ENCODE measurements at regions not wholly inside any gene's neighbourhood (a gene's known extent, or its start where the extent isn't known, plus 50 kb on each side); places are given as distances from the start of the nearest gene placed in this dataset.

GRCh38 chr6:14929291-14929690 lies 316.6 kb upstream of the JARID2 start:
- in situ Hi-C loops (cut with HindIII; ENCODE audit: low sequenced_read_pairs) = no loop called here
- no peak for DNase-seq (ENCODE audit: low spot score)

GRCh38 chr6:14930366-14930989 lies 315.4 kb upstream of the JARID2 start:
- in situ Hi-C loops (cut with HindIII; ENCODE audit: low sequenced_read_pairs) = no loop called here
- DNase-seq (ENCODE audit: low spot score) = no peak

- in situ Hi-C loops (cut with HindIII; ENCODE audit: low sequenced_read_pairs) = no loop called here
Observed at GRCh38 chr6:14932485-14933182, 313.2 kb upstream of the JARID2 start.

GRCh38 chr6:14933183-14933544 lies 312.7 kb upstream of the JARID2 start:
- in situ Hi-C loops (cut with HindIII; ENCODE audit: low sequenced_read_pairs) = no loop called here

More at GRCh38 chr6:14932485-14933182, 313.2 kb upstream of the JARID2 start:
- peak; percentile 22 for DNase-seq (ENCODE audit: low spot score)

GRCh38 chr6:14934013-14934412 lies 311.9 kb upstream of the JARID2 start:
- no peak for DNase-seq (ENCODE audit: low spot score)
- in situ Hi-C loops (cut with HindIII; ENCODE audit: low sequenced_read_pairs) = no loop called here

More at GRCh38 chr6:14933183-14933544, 312.7 kb upstream of the JARID2 start:
- no peak for DNase-seq (ENCODE audit: low spot score)

- in situ Hi-C loops (cut with HindIII; ENCODE audit: low sequenced_read_pairs) = no loop called here
- no peak for DNase-seq (ENCODE audit: low spot score)
Observed at GRCh38 chr6:14934844-14935243, 311.0 kb upstream of the JARID2 start.

- in situ Hi-C loops (cut with HindIII; ENCODE audit: low sequenced_read_pairs) = no loop called here
- DNase-seq (ENCODE audit: low spot score) = no peak
Observed at GRCh38 chr6:14936861-14937260, 309.0 kb upstream of the JARID2 start.

- DNase-seq (ENCODE audit: low spot score) = no peak
- in situ Hi-C loops (cut with HindIII; ENCODE audit: low sequenced_read_pairs) = no loop called here
Observed at GRCh38 chr6:14943116-14943515, 302.8 kb upstream of the JARID2 start.

GRCh38 chr6:14944593-14944992 lies 301.3 kb upstream of the JARID2 start:
- no peak for DNase-seq (ENCODE audit: low spot score)
- in situ Hi-C loops (cut with HindIII; ENCODE audit: low sequenced_read_pairs) = no loop called here

- no peak for DNase-seq (ENCODE audit: low spot score)
- in situ Hi-C loops (cut with HindIII; ENCODE audit: low sequenced_read_pairs) = no loop called here
Observed at GRCh38 chr6:14945461-14946185, 300.2 kb upstream of the JARID2 start.

- in situ Hi-C loops (cut with HindIII; ENCODE audit: low sequenced_read_pairs) = no loop called here
- DNase-seq (ENCODE audit: low spot score) = no peak
Observed at GRCh38 chr6:14946753-14947152, 299.1 kb upstream of the JARID2 start.

GRCh38 chr6:14948586-14949245 lies 297.2 kb upstream of the JARID2 start:
- in situ Hi-C loops (cut with HindIII; ENCODE audit: low sequenced_read_pairs) = no loop called here
- DNase-seq (ENCODE audit: low spot score) = no peak

GRCh38 chr6:14950103-14950969 lies 295.5 kb upstream of the JARID2 start:
- in situ Hi-C loops (cut with HindIII; ENCODE audit: low sequenced_read_pairs) = no loop called here
- DNase-seq (ENCODE audit: low spot score) = no peak

- no peak for DNase-seq (ENCODE audit: low spot score)
- in situ Hi-C loops (cut with HindIII; ENCODE audit: low sequenced_read_pairs) = no loop called here
Observed at GRCh38 chr6:14950970-14951276, 294.9 kb upstream of the JARID2 start.

GRCh38 chr6:14951704-14952103 lies 294.2 kb upstream of the JARID2 start:
- DNase-seq (ENCODE audit: low spot score) = no peak
- in situ Hi-C loops (cut with HindIII; ENCODE audit: low sequenced_read_pairs) = no loop called here

- in situ Hi-C loops (cut with HindIII; ENCODE audit: low sequenced_read_pairs) = no loop called here
- no peak for DNase-seq (ENCODE audit: low spot score)
Observed at GRCh38 chr6:14953836-14954235, 292.0 kb upstream of the JARID2 start.

- in situ Hi-C loops (cut with HindIII; ENCODE audit: low sequenced_read_pairs) = no loop called here
- DNase-seq (ENCODE audit: low spot score) = no peak
Observed at GRCh38 chr6:14957355-14958059, 288.4 kb upstream of the JARID2 start.

GRCh38 chr6:14959324-14959885 lies 286.5 kb upstream of the JARID2 start:
- no peak for DNase-seq (ENCODE audit: low spot score)

More at GRCh38 chr6:14959324-14959885, 286.5 kb upstream of the JARID2 start:
- in situ Hi-C loops (cut with HindIII; ENCODE audit: low sequenced_read_pairs) = no loop called here
